22Rv1 (cell line): ENCODE measurements at regions not wholly inside any gene's neighbourhood (a gene's known extent, or its start where the extent isn't known, plus 50 kb on each side); places are given as distances from the start of the nearest gene placed in this dataset.

Experiments used
- ZFX ChIP-seq: fragments of 450-650 bp; IDR thresholded peaks from 2 replicates; pipeline ENCODE4 v1.6.1; 2017; ENCODE audit warnings: antibody characterized with exemption, borderline replicate concordance
- TF ChIP-seq, protein P1 (sequence below): fragments of 450-650 bp; IDR thresholded peaks from 2 replicates; pipeline ENCODE4 v1.5.1; 2017; ENCODE audit warnings: mild to moderate bottlenecking

- TF ChIP-seq, protein P1, sequence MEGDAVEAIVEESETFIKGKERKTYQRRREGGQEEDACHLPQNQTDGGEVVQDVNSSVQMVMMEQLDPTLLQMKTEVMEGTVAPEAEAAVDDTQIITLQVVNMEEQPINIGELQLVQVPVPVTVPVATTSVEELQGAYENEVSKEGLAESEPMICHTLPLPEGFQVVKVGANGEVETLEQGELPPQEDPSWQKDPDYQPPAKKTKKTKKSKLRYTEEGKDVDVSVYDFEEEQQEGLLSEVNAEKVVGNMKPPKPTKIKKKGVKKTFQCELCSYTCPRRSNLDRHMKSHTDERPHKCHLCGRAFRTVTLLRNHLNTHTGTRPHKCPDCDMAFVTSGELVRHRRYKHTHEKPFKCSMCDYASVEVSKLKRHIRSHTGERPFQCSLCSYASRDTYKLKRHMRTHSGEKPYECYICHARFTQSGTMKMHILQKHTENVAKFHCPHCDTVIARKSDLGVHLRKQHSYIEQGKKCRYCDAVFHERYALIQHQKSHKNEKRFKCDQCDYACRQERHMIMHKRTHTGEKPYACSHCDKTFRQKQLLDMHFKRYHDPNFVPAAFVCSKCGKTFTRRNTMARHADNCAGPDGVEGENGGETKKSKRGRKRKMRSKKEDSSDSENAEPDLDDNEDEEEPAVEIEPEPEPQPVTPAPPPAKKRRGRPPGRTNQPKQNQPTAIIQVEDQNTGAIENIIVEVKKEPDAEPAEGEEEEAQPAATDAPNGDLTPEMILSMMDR: no peak
- TF ChIP-seq ZFX: no peak
Measured at GRCh38 chr6:74073429-74073828, 377.4 kb downstream of the CD109 start.
